ENCODE measurements at regions not wholly inside any gene's neighbourhood (a gene's known extent, or its start where the extent isn't known, plus 50 kb on each side); places are given as distances from the start of the nearest gene placed in this dataset.

- intact Hi-C loops (cut with DNase I): no loop called here
- Histone ChIP-seq H3K27ac (no peak overlapping the region), H3K4me3 (no peak overlapping the region), H3K9me3 (peaks cover 0 to 34% (median 9%) of the 10 kb centered on the region in 12 donors), H3K36me3 (no peaks in the 10 kb centered on the region), H3K4me1 (no peaks in the 10 kb centered on the region), H3K27me3 (no peaks in the 10 kb centered on the region)
- no peak for DNase-seq
- no peak for ATAC-seq
- TF ChIP-seq CTCF (IDR thresholded peaks at IDR 0.05) (no peak), POLR2A (IDR thresholded peaks at IDR 0.05) (no peak)
- WGBS, 4 donors: 88 to 93% (median 91%) methylated on average over 5 of the region's 5 CpGs
Observed at GRCh38 chr2:133792223-133792622, 224.0 kb upstream of the NCKAP5 start.

DNA sequence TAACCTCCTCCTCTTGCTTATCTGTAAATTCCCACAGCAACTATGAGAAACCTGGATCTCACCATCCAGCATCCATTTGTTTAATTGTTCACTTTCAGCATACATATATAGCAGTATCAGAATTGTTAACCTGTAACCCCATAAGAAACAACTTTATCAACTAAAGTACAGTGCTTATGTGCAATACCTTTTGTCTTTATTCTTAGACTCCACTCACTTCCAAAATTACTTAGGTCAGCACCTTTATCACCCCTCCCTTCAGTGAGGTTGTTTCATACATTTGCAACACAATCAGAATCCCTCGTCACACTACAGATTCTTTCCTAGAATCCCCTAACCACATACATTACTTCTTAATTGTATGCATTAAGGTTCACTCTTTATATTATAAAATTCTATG, 225.9 kb upstream of the NCKAP5 start:
- Histone ChIP-seq H3K36me3 (no peaks in the 10 kb centered on the region), H3K27ac (no peak overlapping the region), H3K9me3 (peaks cover 0 to 36% (median 9%) of the 10 kb centered on the region in 12 donors), H3K4me1 (no peaks in the 10 kb centered on the region), H3K4me3 (no peak overlapping the region), H3K27me3 (no peaks in the 10 kb centered on the region)
- intact Hi-C loops (cut with DNase I): no loop called here
- ATAC-seq: no peak
- no peak for DNase-seq
- TF ChIP-seq POLR2A (IDR thresholded peaks at IDR 0.05) (no peak), CTCF (IDR thresholded peaks at IDR 0.05) (no peak)
- 91 to 100% (median 93%) methylated on average over 1 of the region's 1 CpG for WGBS, 4 donors

GRCh38 chr2:133801946-133802345, 233.7 kb upstream of the NCKAP5 start:
- ATAC-seq: no peak
- intact Hi-C loops (cut with DNase I): no loop called here
- H3K4me3 ChIP-seq: no peak overlapping the region
- WGBS, 4 donors: 63 to 93% (median 88%) methylated on average over 3 of the region's 3 CpGs
- TF ChIP-seq POLR2A (IDR thresholded peaks at IDR 0.05): no peak
- no peak for TF ChIP-seq CTCF (IDR thresholded peaks at IDR 0.05)
- no peaks in the 10 kb centered on the region for H3K36me3 ChIP-seq
- H3K27me3 ChIP-seq: no peaks in the 10 kb centered on the region
- H3K9me3 ChIP-seq: peaks cover 0 to 15% (median 1%) of the 10 kb centered on the region in 12 donors
- no peaks in the 10 kb centered on the region for H3K4me1 ChIP-seq
- H3K27ac ChIP-seq: no peak overlapping the region
- DNase-seq: no peak

- ATAC-seq: no peak
- 82 to 91% (median 90%) methylated on average over 13 of the region's 13 CpGs for WGBS, 4 donors
- TF ChIP-seq CTCF (IDR thresholded peaks at IDR 0.05) (no peak), POLR2A (IDR thresholded peaks at IDR 0.05) (no peak)
- Histone ChIP-seq H3K4me3 (no peak overlapping the region), H3K9me3 (peaks cover 0 to 9% (median 0%) of the 10 kb centered on the region in 12 donors), H3K27ac (no peak overlapping the region), H3K36me3 (no peaks in the 10 kb centered on the region), H3K27me3 (no peaks in the 10 kb centered on the region), H3K4me1 (no peaks in the 10 kb centered on the region)
- intact Hi-C loops (cut with DNase I): no loop called here
- no peak for DNase-seq
Observed at GRCh38 chr2:133802409-133803039, 234.3 kb upstream of the NCKAP5 start.
